ENCODE measurements at regions not wholly inside any gene's neighbourhood (a gene's known extent, or its start where the extent isn't known, plus 50 kb on each side); places are given as distances from the start of the nearest gene placed in this dataset.

GRCh38 chr1:239274242-239274830, 112.0 kb upstream of the CHRM3 start:
- TF ChIP-seq, protein P1, sequence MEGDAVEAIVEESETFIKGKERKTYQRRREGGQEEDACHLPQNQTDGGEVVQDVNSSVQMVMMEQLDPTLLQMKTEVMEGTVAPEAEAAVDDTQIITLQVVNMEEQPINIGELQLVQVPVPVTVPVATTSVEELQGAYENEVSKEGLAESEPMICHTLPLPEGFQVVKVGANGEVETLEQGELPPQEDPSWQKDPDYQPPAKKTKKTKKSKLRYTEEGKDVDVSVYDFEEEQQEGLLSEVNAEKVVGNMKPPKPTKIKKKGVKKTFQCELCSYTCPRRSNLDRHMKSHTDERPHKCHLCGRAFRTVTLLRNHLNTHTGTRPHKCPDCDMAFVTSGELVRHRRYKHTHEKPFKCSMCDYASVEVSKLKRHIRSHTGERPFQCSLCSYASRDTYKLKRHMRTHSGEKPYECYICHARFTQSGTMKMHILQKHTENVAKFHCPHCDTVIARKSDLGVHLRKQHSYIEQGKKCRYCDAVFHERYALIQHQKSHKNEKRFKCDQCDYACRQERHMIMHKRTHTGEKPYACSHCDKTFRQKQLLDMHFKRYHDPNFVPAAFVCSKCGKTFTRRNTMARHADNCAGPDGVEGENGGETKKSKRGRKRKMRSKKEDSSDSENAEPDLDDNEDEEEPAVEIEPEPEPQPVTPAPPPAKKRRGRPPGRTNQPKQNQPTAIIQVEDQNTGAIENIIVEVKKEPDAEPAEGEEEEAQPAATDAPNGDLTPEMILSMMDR (IDR thresholded peaks at IDR 0.05): no peak
- no peak for TF ChIP-seq POLR2A (IDR thresholded peaks at IDR 0.05)
- TF ChIP-seq POLR2AphosphoS5 (IDR thresholded peaks at IDR 0.05; ENCODE audit: insufficient read depth in 1 of 2, low read depth in 1 of 2): no peak

Data from vagina (tissue), 2 donors.